ENCODE measurements at regions not wholly inside any gene's neighbourhood (a gene's known extent, or its start where the extent isn't known, plus 50 kb on each side); places are given as distances from the start of the nearest gene placed in this dataset.

DNA sequence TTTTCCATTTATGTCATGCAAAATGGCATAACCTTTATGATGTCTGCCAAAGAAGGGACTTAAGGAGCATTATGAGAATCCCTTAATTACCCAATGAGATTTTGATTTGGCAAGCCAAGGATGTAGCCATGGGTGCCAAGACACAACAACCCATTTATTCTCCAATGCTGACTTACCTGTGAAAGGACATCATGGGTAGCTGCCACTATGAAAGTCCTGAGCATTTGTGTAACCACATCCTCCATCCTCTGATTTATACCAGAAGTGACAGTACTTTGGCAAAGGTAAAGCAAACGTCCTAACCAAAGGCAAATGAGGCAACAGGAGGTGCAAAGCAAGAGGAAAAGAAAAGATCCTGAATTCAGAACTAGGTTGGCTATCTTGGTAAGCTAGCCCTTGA, 87.3 kb upstream of the EMCN start:
- TF ChIP-seq, protein P1, sequence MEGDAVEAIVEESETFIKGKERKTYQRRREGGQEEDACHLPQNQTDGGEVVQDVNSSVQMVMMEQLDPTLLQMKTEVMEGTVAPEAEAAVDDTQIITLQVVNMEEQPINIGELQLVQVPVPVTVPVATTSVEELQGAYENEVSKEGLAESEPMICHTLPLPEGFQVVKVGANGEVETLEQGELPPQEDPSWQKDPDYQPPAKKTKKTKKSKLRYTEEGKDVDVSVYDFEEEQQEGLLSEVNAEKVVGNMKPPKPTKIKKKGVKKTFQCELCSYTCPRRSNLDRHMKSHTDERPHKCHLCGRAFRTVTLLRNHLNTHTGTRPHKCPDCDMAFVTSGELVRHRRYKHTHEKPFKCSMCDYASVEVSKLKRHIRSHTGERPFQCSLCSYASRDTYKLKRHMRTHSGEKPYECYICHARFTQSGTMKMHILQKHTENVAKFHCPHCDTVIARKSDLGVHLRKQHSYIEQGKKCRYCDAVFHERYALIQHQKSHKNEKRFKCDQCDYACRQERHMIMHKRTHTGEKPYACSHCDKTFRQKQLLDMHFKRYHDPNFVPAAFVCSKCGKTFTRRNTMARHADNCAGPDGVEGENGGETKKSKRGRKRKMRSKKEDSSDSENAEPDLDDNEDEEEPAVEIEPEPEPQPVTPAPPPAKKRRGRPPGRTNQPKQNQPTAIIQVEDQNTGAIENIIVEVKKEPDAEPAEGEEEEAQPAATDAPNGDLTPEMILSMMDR (IDR thresholded peaks at IDR 0.05), result no peak
- no peak for TF ChIP-seq POLR2A (IDR thresholded peaks at IDR 0.05)
- no peak for TF ChIP-seq POLR2AphosphoS5 (IDR thresholded peaks at IDR 0.05)

Data from breast epithelium (tissue), 3 donors.